A549 (cell line): ENCODE measurements at regions not wholly inside any gene's neighbourhood (a gene's known extent, or its start where the extent isn't known, plus 50 kb on each side); places are given as distances from the start of the nearest gene placed in this dataset.

ENCODE experiments used
- HDAC2 ChIP-seq: fragments of 200-600 bp; sonication (generic); IDR thresholded peaks from 2 replicates; pipeline ENCODE4 v1.6.1; 2016
- KDM1A ChIP-seq: fragments of 200-600 bp; sonication (generic); IDR thresholded peaks from 2 replicates; pipeline ENCODE4 v1.6.1; 2016; ENCODE audit warnings: low read depth, mild to moderate bottlenecking
- POLR2A ChIP-seq: IDR thresholded peaks from 2 replicates; pipeline ENCODE4 v1.6.1; 2012; ENCODE audit warnings: mild to moderate bottlenecking, low read length

- no peak for TF ChIP-seq KDM1A
- no peak for TF ChIP-seq HDAC2
- TF ChIP-seq POLR2A, result no peak
Measured at GRCh38 chr1:105027838-105028471, 1278.3 kb downstream of the AMY1C start.
